ENCODE measurements at regions not wholly inside any gene's neighbourhood (a gene's known extent, or its start where the extent isn't known, plus 50 kb on each side); places are given as distances from the start of the nearest gene placed in this dataset.

GRCh38 chr1:87219626-87220025, 109.1 kb upstream of the LMO4 start:
- TF ChIP-seq POLR2A (IDR thresholded peaks at IDR 0.05) (no peak), CTCF (IDR thresholded peaks at IDR 0.05) (no peak)
